Peyer's patch (tissue), 4 donors: ENCODE measurements at regions not wholly inside any gene's neighbourhood (a gene's known extent, or its start where the extent isn't known, plus 50 kb on each side); places are given as distances from the start of the nearest gene placed in this dataset.

Source experiments
- CTCF ChIP-seq, 6 experiments: fragments of 450-650 bp in 4 of 6; fragments of 200-600 bp in 2 of 6; sonication (generic) in 1 of 6; IDR thresholded peaks; one replicate each; pipeline ENCODE4 v1.5.1; 2017 to 2019; ENCODE audit warnings: antibody characterized with exemption in 6 of 6, mild to moderate bottlenecking in 3 of 6, moderate library complexity in 1 of 6
- POLR2A ChIP-seq, 2 donors: fragments of 450-650 bp; IDR thresholded peaks; one replicate each; pipeline ENCODE4 v1.5.1; 2017; ENCODE audit warnings: antibody characterized with exemption in 2 of 2, mild to moderate bottlenecking in 2 of 2, moderate library complexity in 2 of 2

DNA sequence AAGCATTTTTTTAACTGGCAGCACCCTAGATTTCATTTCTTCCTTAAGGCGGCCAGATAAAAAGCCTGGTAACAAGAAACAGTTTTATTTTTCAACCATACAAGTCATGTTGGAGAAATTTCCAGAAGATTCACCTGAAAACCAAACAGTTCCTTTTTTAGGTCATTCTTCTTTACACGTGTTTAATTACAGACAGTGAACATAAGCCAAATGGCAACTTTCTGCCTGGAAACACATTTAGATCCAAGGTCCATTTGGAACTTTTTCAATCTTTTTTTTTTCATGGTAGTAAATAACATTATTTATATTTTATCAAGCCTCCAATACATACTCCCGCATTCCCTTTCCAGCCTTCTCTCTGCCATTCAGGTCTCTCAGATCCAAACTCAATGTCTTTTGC is 886.1 kb upstream of the MIR17HG start:
- TF ChIP-seq CTCF (IDR thresholded peaks at IDR 0.05) (no peak), POLR2A (IDR thresholded peaks at IDR 0.05) (no peak)
